MG63 (cell line): ENCODE measurements at regions not wholly inside any gene's neighbourhood (a gene's known extent, or its start where the extent isn't known, plus 50 kb on each side); places are given as distances from the start of the nearest gene placed in this dataset.

Experiments
- DNase-seq: peaks from one replicate; pipeline ENCODE4 v3.0.0-alpha.2; 2020
- H3K27me3 ChIP-seq: fragments of 250-450 bp; sonication (Bioruptor Pico); 2 replicates; pipeline ENCODE4 v1.5.1; 2020; ENCODE audit warnings: mild to moderate bottlenecking, moderate library complexity
- H3K36me3 ChIP-seq: fragments of 250-450 bp; sonication (Bioruptor Pico); 2 replicates; pipeline ENCODE4 v1.5.1; 2020; ENCODE audit warnings: mild to moderate bottlenecking, moderate library complexity
- H3K4me3 ChIP-seq: fragments of 250-450 bp; sonication (Bioruptor Pico); 2 replicates; pipeline ENCODE4 v1.5.1; 2020; ENCODE audit warnings: mild to moderate bottlenecking, moderate library complexity
- H3K9me3 ChIP-seq: fragments of 250-450 bp; sonication (Bioruptor Pico); 2 replicates; pipeline ENCODE4 v1.5.1; 2020; ENCODE audit warnings: mild to moderate bottlenecking, moderate library complexity

DNA sequence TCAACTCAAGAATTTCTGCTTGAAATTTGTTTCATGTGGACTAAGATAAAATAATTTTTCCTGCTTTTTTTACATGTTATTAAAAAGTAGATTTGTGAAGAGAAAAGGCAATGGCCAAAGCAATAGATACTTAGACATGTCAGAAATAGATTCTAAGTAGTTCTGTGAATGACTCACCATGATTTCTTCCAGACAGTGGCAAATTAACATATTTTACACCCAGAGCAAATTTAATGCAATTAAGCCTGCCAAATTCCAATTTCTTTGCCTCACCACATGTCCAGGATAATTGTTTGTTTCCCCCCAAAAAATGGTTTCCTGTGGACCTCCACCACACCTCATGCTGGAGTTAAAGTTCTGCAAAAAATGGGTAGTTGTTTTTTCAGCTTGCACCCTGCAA is 651.4 kb downstream of the CETN3 start:
- no peaks in the 10 kb centered on the region for H3K36me3 ChIP-seq
- DNase-seq, result no peak
- no peaks in the 10 kb centered on the region for H3K27me3 ChIP-seq
- no peak overlapping the region for H3K4me3 ChIP-seq
- no peaks in the 10 kb centered on the region for H3K9me3 ChIP-seq

GRCh38 chr5:89756955-89757354 is 652.6 kb downstream of the CETN3 start:
- Histone ChIP-seq H3K4me3 (no peak overlapping the region), H3K36me3 (no peaks in the 10 kb centered on the region), H3K27me3 (no peaks in the 10 kb centered on the region), H3K9me3 (no peaks in the 10 kb centered on the region)
- DNase-seq, result peak; percentile 65

DNA sequence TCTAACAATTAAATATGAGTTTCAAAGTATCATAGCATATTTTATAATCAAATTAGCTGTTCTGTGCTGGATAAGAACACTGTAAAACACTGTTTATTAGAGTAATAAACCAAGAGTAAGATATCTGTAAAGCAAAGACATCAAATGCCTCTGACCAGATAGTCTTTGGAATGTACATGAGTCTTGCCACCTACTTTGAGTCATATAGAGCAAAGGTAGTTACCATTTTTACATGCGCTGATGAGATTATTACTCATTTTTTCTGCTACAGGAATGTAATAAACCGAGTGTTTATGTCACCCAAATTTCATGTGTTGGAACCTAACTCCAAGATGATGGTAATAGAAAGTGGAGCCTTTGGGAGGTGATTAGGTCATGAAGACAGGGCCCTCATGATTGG is 654.5 kb downstream of the CETN3 start:
- Histone ChIP-seq H3K9me3 (no peaks in the 10 kb centered on the region), H3K27me3 (no peaks in the 10 kb centered on the region), H3K36me3 (no peaks in the 10 kb centered on the region), H3K4me3 (no peak overlapping the region)
- no peak for DNase-seq

GRCh38 chr5:89735082-89735481 is 674.5 kb downstream of the CETN3 start:
- DNase-seq, result no peak
- H3K36me3 ChIP-seq, result no peaks in the 10 kb centered on the region
- no peaks in the 10 kb centered on the region for H3K9me3 ChIP-seq
- no peaks in the 10 kb centered on the region; the same call in 1 of the 2 replicates for H3K27me3 ChIP-seq
- H3K4me3 ChIP-seq, result no peak overlapping the region

- no peak for DNase-seq
- Histone ChIP-seq H3K9me3 (no peaks in the 10 kb centered on the region), H3K36me3 (no peaks in the 10 kb centered on the region), H3K27me3 (no peaks in the 10 kb centered on the region; the same call in 1 of the 2 replicates), H3K4me3 (no peak overlapping the region)
Observed at GRCh38 chr5:89733772-89734171, 675.8 kb downstream of the CETN3 start.

DNA sequence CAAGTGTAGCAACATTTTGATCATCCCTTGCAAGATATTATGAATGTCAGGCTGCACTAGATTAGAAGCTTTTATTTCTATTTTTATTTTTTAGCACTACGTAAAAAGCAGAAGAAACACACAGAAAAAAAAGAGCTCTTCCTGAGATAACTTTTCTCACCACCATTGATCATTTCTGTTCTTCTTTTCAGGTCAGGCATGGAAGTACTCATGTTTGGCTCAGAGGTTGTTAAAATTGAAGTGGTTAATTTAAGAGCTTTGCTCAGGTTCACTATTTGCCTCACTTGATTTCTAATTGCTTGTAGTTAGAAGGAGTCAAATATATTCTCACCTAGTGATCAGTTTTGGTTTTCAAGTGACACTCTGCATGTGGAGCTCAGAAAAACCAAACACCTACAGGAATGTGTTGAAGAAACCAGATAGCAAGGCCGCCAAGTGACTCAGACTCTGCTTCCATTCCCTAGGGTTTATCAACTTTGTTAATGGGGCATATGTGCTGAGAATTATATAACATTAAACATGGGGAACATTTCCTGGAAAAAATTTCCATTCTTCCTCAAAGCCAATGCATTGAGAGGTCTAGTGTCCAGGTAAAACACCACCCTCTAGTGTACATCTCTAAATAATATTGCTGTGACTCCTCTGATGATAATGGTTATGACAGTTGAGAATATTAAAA is 679.8 kb downstream of the CETN3 start:
- DNase-seq, result no peak
- Histone ChIP-seq H3K36me3 (no peaks in the 10 kb centered on the region), H3K27me3 (no peaks in the 10 kb centered on the region; the same call in 1 of the 2 replicates), H3K4me3 (no peak overlapping the region), H3K9me3 (no peaks in the 10 kb centered on the region)

DNA sequence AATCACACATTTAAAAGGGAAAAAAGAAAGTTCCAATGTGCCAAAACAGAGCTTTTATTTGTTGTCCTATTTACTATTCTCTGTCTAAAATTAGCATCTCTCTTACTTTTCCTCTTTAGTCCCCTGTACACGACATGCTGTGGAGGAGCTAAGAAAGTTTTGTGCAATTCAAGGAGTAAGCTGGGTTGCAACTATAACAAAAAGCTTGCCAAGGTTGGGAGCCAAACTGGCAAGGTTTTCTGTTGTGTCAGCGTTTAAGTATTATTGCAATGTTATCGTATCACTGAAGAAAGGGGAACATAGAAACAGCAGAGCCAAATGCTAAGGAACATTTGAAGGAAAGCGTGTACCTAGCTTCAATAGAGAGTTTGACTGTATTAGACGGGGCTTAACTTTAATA is 680.8 kb downstream of the CETN3 start:
- Histone ChIP-seq H3K9me3 (no peaks in the 10 kb centered on the region), H3K36me3 (no peaks in the 10 kb centered on the region), H3K27me3 (no peaks in the 10 kb centered on the region; the same call in 1 of the 2 replicates), H3K4me3 (no peak overlapping the region)
- peak; percentile 45 for DNase-seq

- no peaks in the 10 kb centered on the region for H3K9me3 ChIP-seq
- no peaks in the 10 kb centered on the region for H3K36me3 ChIP-seq
- H3K27me3 ChIP-seq, result no peaks in the 10 kb centered on the region; the same call in 1 of the 2 replicates
- H3K4me3 ChIP-seq, result no peak overlapping the region
- DNase-seq, result no peak
Observed at GRCh38 chr5:89728134-89728533, 681.4 kb downstream of the CETN3 start.

GRCh38 chr5:89724379-89725095 is 685.0 kb downstream of the CETN3 start:
- DNase-seq, result no peak
- Histone ChIP-seq H3K9me3 (no peaks in the 10 kb centered on the region), H3K36me3 (no peaks in the 10 kb centered on the region), H3K27me3 (no peaks in the 10 kb centered on the region), H3K4me3 (no peak overlapping the region)

GRCh38 chr5:89723907-89724306 is 685.6 kb downstream of the CETN3 start:
- no peak for DNase-seq
- H3K27me3 ChIP-seq, result no peaks in the 10 kb centered on the region
- H3K9me3 ChIP-seq, result no peaks in the 10 kb centered on the region
- no peaks in the 10 kb centered on the region for H3K36me3 ChIP-seq
- no peak overlapping the region for H3K4me3 ChIP-seq

DNA sequence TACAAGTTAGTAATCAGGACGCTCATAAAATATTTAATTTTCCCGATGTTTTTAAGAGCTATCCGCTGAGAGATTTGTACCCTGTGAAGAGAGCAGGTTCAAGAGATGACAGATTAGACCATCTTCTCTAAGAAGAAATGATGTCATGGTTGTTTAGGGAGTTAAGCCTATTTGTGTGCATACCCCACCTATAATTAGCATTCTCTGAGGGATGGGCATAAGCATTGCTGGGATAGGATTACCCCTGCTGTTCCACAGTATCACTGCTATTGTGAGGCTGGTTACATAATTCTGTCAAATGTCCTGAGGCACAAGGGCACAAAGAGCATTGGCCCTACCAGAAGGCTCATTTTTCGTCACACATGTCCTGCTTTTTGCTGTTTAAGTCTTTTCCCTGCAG is 687.0 kb downstream of the CETN3 start:
- no peaks in the 10 kb centered on the region for H3K36me3 ChIP-seq
- no peaks in the 10 kb centered on the region for H3K27me3 ChIP-seq
- H3K4me3 ChIP-seq, result no peak overlapping the region
- DNase-seq, result no peak
- no peaks in the 10 kb centered on the region for H3K9me3 ChIP-seq

DNA sequence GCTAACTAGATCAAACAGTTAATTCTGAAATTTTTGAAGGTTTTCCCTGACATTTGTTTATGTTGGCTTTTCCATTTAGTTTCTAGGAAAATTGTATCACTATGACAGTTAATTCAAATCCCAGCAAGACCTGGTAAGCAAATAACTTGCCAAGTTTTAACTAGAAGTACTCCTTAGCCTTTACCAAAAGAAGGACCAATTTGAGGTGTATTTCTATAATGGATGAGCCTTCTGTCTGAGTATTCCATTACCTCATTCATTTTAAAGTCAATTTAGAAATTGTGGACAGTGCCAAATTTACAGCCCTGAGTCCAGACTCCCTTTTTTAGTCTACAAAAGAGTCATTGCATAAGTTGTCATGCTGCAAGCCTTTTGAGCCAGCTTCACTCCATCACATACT is 687.6 kb downstream of the CETN3 start:
- H3K9me3 ChIP-seq, result no peaks in the 10 kb centered on the region
- no peak for DNase-seq
- H3K36me3 ChIP-seq, result no peaks in the 10 kb centered on the region
- H3K4me3 ChIP-seq, result no peak overlapping the region
- H3K27me3 ChIP-seq, result no peaks in the 10 kb centered on the region

DNA sequence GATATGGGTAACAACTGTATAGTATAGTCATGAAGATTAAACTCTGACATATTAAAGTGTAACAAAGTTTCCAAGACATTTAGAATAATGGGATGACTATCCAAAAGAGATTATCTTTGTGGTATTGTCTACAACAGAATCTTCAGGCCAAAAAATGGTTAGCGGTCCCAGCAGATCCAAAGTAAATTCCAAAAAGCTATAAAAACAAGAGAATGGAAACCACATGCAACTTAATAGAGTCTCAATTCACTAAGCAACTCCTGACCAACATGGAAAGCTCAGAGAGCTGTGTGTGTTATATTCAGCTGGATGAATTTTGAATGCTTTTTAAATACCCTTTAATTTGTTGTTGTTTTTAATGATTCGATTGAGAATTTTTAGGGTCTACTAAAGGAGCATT is 688.2 kb downstream of the CETN3 start:
- no peaks in the 10 kb centered on the region for H3K36me3 ChIP-seq
- no peaks in the 10 kb centered on the region for H3K9me3 ChIP-seq
- H3K4me3 ChIP-seq, result no peak overlapping the region
- no peak for DNase-seq
- H3K27me3 ChIP-seq, result no peaks in the 10 kb centered on the region

DNA sequence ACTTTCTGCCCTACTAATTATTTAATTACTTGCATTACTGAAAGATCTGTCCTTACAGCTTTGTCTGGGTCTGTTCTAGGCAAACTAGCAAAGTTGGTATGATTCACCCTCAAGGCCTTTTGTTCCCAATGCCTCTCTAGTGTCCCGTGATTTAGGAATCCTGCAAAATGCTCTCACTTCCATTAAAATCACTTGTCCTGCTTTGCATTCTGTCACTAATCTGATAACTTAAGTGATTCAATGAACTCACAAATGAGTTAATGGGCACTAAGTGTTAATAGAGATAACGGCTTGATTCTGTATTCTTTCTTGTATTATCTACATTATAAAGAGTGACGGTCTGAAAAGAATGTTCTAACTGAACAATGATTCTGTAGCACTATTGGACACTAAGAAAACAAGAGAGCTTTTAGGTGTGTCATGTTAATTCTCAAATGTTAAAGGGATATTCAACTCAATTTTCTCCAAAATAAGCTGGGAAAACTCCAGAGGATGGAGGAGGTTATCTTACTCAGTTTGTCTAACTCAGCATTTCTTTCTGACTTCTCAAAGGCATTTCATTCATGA is 697.3 kb downstream of the CETN3 start:
- no peaks in the 10 kb centered on the region for H3K9me3 ChIP-seq
- no peaks in the 10 kb centered on the region for H3K36me3 ChIP-seq
- H3K27me3 ChIP-seq, result peaks cover 3% of the 10 kb centered on the region; the same call in 1 of the 2 replicates
- no peak overlapping the region for H3K4me3 ChIP-seq
- no peak for DNase-seq

GRCh38 chr5:89711526-89711925 is 698.0 kb downstream of the CETN3 start:
- Histone ChIP-seq H3K36me3 (no peaks in the 10 kb centered on the region), H3K27me3 (peaks cover 5% of the 10 kb centered on the region)

DNA sequence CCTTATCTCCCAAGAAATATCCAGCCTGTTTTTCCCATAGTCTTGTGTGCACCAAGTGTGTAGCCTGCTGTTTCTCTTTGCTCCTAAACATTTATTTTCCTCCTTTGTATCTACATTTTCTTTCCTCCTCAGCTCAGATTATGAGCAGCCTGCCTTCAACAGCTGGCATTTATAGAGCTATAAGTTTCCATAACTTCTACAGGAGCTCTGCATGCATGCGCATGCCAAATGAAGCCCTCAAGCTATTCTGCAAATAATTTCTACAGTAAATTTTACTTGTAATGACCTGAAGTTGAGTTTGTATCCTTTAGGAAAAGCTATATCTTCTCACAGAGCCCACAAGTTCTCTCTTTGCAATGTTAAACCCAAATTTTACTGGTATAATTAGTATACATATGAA is 699.5 kb downstream of the CETN3 start:
- Histone ChIP-seq H3K27me3 (peaks cover 8% of the 10 kb centered on the region), H3K36me3 (no peaks in the 10 kb centered on the region), H3K9me3 (no peaks in the 10 kb centered on the region), H3K4me3 (no peak overlapping the region)
- no peak for DNase-seq

More at GRCh38 chr5:89711526-89711925, 698.0 kb downstream of the CETN3 start:
- Histone ChIP-seq H3K9me3 (no peaks in the 10 kb centered on the region), H3K4me3 (no peak overlapping the region)
- no peak for DNase-seq

DNA sequence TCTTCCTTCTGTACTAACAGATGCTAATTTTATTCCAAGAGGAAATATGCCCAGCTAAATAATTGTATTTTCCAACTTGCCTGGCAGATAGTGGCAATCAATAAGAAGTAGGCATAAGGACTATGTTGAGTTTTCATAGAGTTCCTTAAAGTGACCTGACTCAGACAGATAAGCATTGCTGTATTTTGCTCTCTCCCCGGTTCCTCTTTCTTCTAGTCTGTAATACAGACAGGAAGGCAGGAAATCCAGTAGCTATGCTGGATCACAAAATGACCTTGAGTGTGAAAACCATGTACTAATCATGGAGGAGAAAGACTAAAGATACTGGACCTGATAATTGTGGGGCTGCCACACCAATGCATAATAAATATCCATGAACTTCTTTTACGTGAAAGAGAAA is 701.7 kb downstream of the CETN3 start:
- peaks cover 8% of the 10 kb centered on the region for H3K27me3 ChIP-seq
- H3K36me3 ChIP-seq, result no peaks in the 10 kb centered on the region
- no peak for DNase-seq
- H3K9me3 ChIP-seq, result no peaks in the 10 kb centered on the region
- no peak overlapping the region for H3K4me3 ChIP-seq

DNA sequence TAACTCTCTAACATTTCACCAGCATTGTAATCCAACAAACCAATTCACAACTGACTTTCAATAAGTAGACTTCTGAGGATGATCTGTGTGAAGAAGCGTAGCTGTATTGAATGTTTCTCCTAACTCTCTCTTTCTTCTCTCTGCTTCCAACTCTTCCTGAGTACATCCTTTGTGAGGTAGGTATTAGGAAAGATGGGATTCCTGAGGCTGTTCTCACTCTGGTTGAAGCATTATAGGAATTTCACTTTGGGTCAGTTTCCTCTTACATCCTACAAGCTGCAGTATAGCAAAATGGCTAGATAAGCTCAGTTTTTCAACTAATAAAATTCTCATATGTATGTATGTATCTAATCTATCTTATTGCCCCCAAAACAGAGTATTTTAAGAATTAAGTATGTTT is 702.8 kb downstream of the CETN3 start:
- no peak for DNase-seq
- H3K36me3 ChIP-seq, result no peaks in the 10 kb centered on the region
- no peaks in the 10 kb centered on the region for H3K9me3 ChIP-seq
- H3K4me3 ChIP-seq, result no peak overlapping the region
- peaks cover 8% of the 10 kb centered on the region for H3K27me3 ChIP-seq
